Neural crest cell (in vitro differentiated cells): ENCODE measurements at regions not wholly inside any gene's neighbourhood (a gene's known extent, or its start where the extent isn't known, plus 50 kb on each side); places are given as distances from the start of the nearest gene placed in this dataset.

Source experiments
- DNase-seq: peaks from one replicate; pipeline ENCODE4 v3.0.0; 2021; ENCODE audit warnings: low read depth, mixed read lengths, low spot score
- H3K27ac Mint-ChIP-seq: one replicate; pipeline ENCODE4 v1.8.0; 2021; ENCODE audit warnings: mild to moderate bottlenecking, mixed read lengths; ENCODE audit not compliant: unreplicated experiment
- H3K27me3 Mint-ChIP-seq: 2 replicates; pipeline ENCODE4 v1.8.0; 2021; ENCODE audit warnings: low read depth, mild to moderate bottlenecking, mixed read lengths
- H3K36me3 Mint-ChIP-seq: 2 replicates; pipeline ENCODE4 v1.8.0; 2021; ENCODE audit warnings: low read depth, mild to moderate bottlenecking, mixed read lengths
- H3K4me1 Mint-ChIP-seq: 2 replicates; pipeline ENCODE4 v1.8.0; 2021; ENCODE audit warnings: mixed read lengths
- H3K4me3 Mint-ChIP-seq: one replicate; pipeline ENCODE4 v1.8.0; 2021; ENCODE audit warnings: mild to moderate bottlenecking, mixed read lengths
- H3K9me3 Mint-ChIP-seq: 2 replicates; pipeline ENCODE4 v1.8.0; 2021; ENCODE audit warnings: mixed read lengths
- CTCF ChIP-seq: fragments of 200-600 bp; sonication (generic); conservative IDR thresholded peaks from 2 replicates; pipeline ENCODE4 v1.5.0; 2021; ENCODE audit warnings: antibody characterized with exemption, mild to moderate bottlenecking

DNA sequence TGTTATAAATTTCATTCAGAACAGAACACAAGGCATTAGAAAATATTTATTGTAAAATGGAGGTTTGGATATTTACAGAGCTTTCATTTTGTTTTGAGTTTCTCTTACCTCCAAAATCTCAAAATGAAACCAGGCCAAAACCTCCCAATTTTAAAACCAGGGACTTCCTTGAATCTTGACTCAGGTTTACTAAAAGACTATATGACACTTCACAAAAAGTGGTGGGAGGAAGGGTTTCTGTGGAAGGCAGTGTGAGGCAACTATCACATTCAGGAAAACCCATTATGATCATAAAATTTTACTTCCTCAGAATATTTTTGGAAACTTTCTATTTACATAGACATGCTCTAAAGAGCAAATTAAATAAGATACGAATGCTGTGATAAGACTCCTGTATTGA lies 205.8 kb upstream of the EOMES start:
- no peak for TF ChIP-seq CTCF
- no peaks in the 10 kb centered on the region for H3K36me3 Mint-ChIP-seq
- H3K9me3 Mint-ChIP-seq = peaks cover 6% of the 10 kb centered on the region
- DNase-seq = no peak
- H3K27ac Mint-ChIP-seq = no peak overlapping the region
- peaks cover 5% of the 10 kb centered on the region for H3K4me1 Mint-ChIP-seq
- H3K27me3 Mint-ChIP-seq = no peaks in the 10 kb centered on the region
- no peak overlapping the region for H3K4me3 Mint-ChIP-seq

DNA sequence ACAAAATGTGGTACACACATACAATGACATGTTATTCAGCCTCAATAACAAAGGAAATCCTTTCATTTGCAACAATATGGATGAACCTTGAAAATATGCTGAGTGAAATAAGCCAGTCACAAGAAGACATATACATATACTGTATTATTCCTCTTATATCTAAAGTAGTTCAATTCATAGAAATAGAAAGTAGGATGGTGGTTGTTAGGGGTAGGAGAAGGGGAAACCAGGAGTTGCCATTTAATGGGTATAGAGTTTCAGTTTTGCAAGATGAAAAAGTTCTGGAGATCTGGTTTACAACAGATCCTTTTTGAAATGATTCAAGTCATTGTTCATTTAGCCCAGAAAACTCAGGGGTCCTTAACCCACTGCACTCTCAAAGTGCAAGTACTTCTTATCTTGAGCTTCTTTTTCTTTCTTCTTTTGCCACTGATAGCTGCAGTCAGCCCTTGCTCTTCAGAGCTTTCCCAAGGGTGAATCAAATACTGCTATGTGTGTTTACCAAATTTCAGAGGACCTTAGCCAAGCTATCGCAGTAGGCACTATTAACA lies 208.0 kb upstream of the EOMES start:
- Mint-ChIP-seq H3K27ac (no peak overlapping the region), H3K27me3 (no peaks in the 10 kb centered on the region), H3K36me3 (no peaks in the 10 kb centered on the region), H3K4me1 (peaks cover 5% of the 10 kb centered on the region), H3K4me3 (no peak overlapping the region), H3K9me3 (peaks cover 6% of the 10 kb centered on the region)
- TF ChIP-seq CTCF = no peak
- no peak for DNase-seq

GRCh38 chr3:27935492-27935891 lies 213.4 kb upstream of the EOMES start:
- DNase-seq = no peak
- Mint-ChIP-seq H3K27me3 (no peaks in the 10 kb centered on the region), H3K4me3 (no peak overlapping the region), H3K9me3 (peaks cover 2% of the 10 kb centered on the region), H3K36me3 (peaks cover 4% of the 10 kb centered on the region), H3K4me1 (peaks cover 9% of the 10 kb centered on the region), H3K27ac (no peak overlapping the region)
- no peak for TF ChIP-seq CTCF

DNA sequence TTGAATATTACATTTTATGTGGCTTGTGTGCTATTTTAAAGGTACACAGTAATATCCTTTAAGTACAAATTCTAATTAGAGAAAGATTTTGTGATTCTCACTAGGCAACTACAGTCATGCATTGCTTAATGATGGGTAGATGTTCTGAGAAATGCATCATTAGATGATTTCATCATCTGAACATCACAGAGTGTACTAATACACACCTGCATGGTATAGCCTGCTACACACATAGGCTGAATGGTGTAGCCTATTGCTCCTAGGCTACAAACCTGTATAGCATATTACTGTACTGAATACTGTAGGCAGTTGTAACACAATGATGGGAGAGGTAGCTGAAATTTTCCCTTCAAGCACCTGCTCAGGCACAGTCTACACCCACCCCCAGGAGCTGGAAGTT lies 217.4 kb upstream of the EOMES start:
- Mint-ChIP-seq H3K27me3 (no peaks in the 10 kb centered on the region), H3K4me1 (peaks cover 9% of the 10 kb centered on the region), H3K9me3 (no peaks in the 10 kb centered on the region), H3K36me3 (peaks cover 6% of the 10 kb centered on the region), H3K4me3 (no peak overlapping the region), H3K27ac (no peak overlapping the region)
- TF ChIP-seq CTCF = no peak
- no peak for DNase-seq

DNA sequence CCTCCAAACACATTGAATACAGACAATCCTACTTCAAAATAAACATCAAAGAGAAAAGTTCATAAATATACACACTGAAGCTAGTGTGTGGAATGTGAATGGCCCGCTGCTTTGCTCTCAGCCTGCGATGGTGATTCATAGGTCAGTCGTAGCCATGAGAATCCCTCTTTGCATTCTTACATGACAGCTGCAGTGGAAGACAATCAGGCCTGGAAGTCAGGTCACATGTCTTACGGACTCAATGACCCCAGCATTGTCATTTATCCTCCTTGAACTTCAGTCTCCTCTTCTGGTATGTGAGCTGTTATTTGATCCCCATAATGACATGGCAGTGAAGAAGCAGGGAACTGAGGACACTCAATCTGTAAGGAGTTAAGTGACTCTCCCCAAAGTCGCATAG lies 217.8 kb upstream of the EOMES start:
- Mint-ChIP-seq H3K27me3 (no peaks in the 10 kb centered on the region), H3K27ac (peak overlapping the region; percentile 22), H3K4me1 (peaks cover 9% of the 10 kb centered on the region), H3K9me3 (no peaks in the 10 kb centered on the region), H3K36me3 (peaks cover 10% of the 10 kb centered on the region), H3K4me3 (no peak overlapping the region)
- no peak for TF ChIP-seq CTCF
- DNase-seq = no peak

- Mint-ChIP-seq H3K36me3 (peaks cover 9% of the 10 kb centered on the region), H3K4me1 (peaks cover 9% of the 10 kb centered on the region), H3K9me3 (peaks cover 3% of the 10 kb centered on the region), H3K4me3 (no peak overlapping the region), H3K27ac (no peak overlapping the region), H3K27me3 (no peaks in the 10 kb centered on the region)
- no peak for DNase-seq
- peak; percentile 41 for TF ChIP-seq CTCF
Measured at GRCh38 chr3:27943106-27943505, 221.0 kb upstream of the EOMES start.
